ENCODE measurements at regions not wholly inside any gene's neighbourhood (a gene's known extent, or its start where the extent isn't known, plus 50 kb on each side); places are given as distances from the start of the nearest gene placed in this dataset.

GRCh38 chr6:87887266-87887665 is 160.4 kb upstream of the SPACA1 start:
- Histone ChIP-seq H3K4me3 (no peak overlapping the region), H3K27ac (no peak overlapping the region)
- DNase-seq (ENCODE audit: low spot score): no peak
- no peak for TF ChIP-seq CTCF (IDR thresholded peaks at IDR 0.05)

GRCh38 chr6:87884203-87884602 is 163.4 kb upstream of the SPACA1 start:
- TF ChIP-seq CTCF (IDR thresholded peaks at IDR 0.05): no peak
- DNase-seq (ENCODE audit: low spot score): no peak

GRCh38 chr6:87881342-87881895 is 166.2 kb upstream of the SPACA1 start:
- H3K27ac ChIP-seq: no peak overlapping the region
- no peak for TF ChIP-seq CTCF (IDR thresholded peaks at IDR 0.05)
- no peak overlapping the region for H3K4me3 ChIP-seq
- no peak for DNase-seq (ENCODE audit: low spot score)

More at GRCh38 chr6:87884203-87884602, 163.4 kb upstream of the SPACA1 start:
- Histone ChIP-seq H3K27ac (no peak overlapping the region), H3K4me3 (no peak overlapping the region)

DNA sequence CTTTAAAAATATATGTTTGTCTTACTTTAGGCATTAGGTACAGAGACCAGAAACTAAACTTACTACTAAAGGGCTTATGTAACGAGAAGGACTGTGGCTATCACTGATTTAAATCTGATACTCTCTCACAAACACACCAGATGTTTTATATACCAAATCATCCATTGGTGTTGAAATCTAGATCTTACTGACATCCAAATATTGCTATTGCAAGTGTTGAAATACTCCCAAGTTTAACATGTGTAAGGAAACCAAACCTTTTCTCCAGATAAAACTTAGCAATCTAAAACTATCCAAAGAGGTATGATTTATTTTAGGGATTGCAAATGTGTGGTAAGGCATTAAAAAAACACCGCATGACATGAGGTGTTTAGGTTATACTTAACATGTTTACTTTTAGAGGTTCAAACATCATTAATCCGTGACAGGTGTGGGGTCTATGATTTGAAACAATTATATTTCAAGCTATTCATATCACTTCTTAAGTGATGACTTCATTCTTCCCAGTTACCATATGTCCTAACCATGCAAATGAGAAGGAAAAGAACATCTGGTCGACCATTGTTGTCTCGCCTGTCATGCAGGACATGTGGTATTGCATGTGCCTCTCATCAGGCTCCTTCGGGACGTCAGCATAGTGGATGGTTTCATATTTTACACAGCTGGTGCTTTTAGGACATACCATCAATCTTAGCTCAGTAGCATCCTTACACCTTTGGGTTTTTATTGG is 168.3 kb upstream of the SPACA1 start:
- no peak for DNase-seq (ENCODE audit: low spot score)
- no peak overlapping the region for H3K4me3 ChIP-seq
- TF ChIP-seq CTCF (IDR thresholded peaks at IDR 0.05): no peak
- no peak overlapping the region for H3K27ac ChIP-seq

- Histone ChIP-seq H3K27ac (no peak overlapping the region), H3K4me3 (no peak overlapping the region)
- DNase-seq (ENCODE audit: low spot score): no peak
- no peak for TF ChIP-seq CTCF (IDR thresholded peaks at IDR 0.05)
These were observed 171.9 kb upstream of the SPACA1 start for GRCh38 chr6:87875781-87876180.

DNA sequence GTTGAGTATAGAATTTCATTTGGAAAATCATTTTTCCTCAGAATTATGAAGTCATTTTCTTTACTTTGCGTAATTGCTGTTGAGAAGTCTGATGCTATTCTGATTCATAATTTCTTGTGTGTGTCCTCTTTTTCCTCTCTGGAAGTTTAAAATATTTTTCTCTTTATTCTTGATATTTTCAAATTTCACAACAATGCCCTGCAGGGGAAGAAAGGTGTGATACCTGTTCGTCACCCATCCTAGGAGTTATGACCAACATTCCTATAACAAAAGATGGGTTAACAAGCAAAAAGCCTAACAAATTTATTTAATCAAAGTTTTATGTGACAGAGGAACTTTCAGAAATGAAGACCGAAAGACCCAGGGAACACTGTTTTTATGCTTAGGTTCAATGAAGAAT is 171.5 kb upstream of the AKIRIN2 start:
- no peak for DNase-seq (ENCODE audit: low spot score)
- Histone ChIP-seq H3K4me3 (no peak overlapping the region), H3K27ac (no peak overlapping the region)
- TF ChIP-seq CTCF (IDR thresholded peaks at IDR 0.05): no peak

GRCh38 chr6:87870556-87870955 is 168.5 kb upstream of the AKIRIN2 start:
- DNase-seq (ENCODE audit: low spot score): no peak
- no peak for TF ChIP-seq CTCF (IDR thresholded peaks at IDR 0.05)
- Histone ChIP-seq H3K4me3 (no peak overlapping the region), H3K27ac (no peak overlapping the region)

Data from coronary artery (tissue), 2 donors.